Suprapubic skin (tissue), 4 donors: ENCODE measurements at regions not wholly inside any gene's neighbourhood (a gene's known extent, or its start where the extent isn't known, plus 50 kb on each side); places are given as distances from the start of the nearest gene placed in this dataset.

Experiments used
- DNase-seq, 2 donors: peaks; one replicate each; pipeline ENCODE4 v3.0.0-alpha.2; 2019; ENCODE audit warnings: low spot score in 2 of 2
- H3K27ac ChIP-seq: fragments of 200-600 bp; sonication (generic); one replicate; pipeline ENCODE4 v1.5.1; 2019
- H3K27me3 ChIP-seq: fragments of 200-600 bp; sonication (generic); one replicate; pipeline ENCODE4 v1.5.1; 2019
- H3K36me3 ChIP-seq: fragments of 200-600 bp; sonication (generic); one replicate; pipeline ENCODE4 v1.5.1; 2019
- H3K4me1 ChIP-seq: fragments of 200-600 bp; sonication (generic); one replicate; pipeline ENCODE4 v1.5.1; 2019
- H3K4me3 ChIP-seq: fragments of 200-600 bp; sonication (generic); one replicate; pipeline ENCODE4 v1.5.1; 2019; ENCODE audit warnings: mild to moderate bottlenecking
- H3K9me3 ChIP-seq: fragments of 200-600 bp; sonication (generic); one replicate; pipeline ENCODE4 v1.5.1; 2019
- CTCF ChIP-seq, 2 donors: fragments of 200-600 bp in 1 of 2; fragments of 450-650 bp in 1 of 2; sonication (generic) in 1 of 2; IDR thresholded peaks; one replicate each; pipeline ENCODE4 v1.5.1; 2016 to 2019; ENCODE audit warnings: antibody characterized with exemption in 2 of 2, mild to moderate bottlenecking in 1 of 2, moderate library complexity in 1 of 2
- EP300 ChIP-seq: sonication (generic); formaldehyde crosslinking; IDR thresholded peaks from one replicate; pipeline ENCODE4 v1.6.1; 2017; ENCODE audit warnings: antibody characterized with exemption
- POLR2A ChIP-seq, 2 donors: fragments of 450-650 bp; IDR thresholded peaks; one replicate each; pipeline ENCODE4 v1.6.1; 2017; ENCODE audit warnings: antibody characterized with exemption in 2 of 2, mild to moderate bottlenecking in 2 of 2, moderate library complexity in 2 of 2
- POLR2AphosphoS5 ChIP-seq, 3 donors: sonication (generic); formaldehyde crosslinking; IDR thresholded peaks; one replicate each; pipeline ENCODE4 v1.6.1; 2017; ENCODE audit warnings: antibody characterized with exemption in 3 of 3
- WGBS: methylation state at CpG from one replicate; pipeline ENCODE4 v1.1.5; 2018; 5-methylcytosine and 5-hydroxymethylcytosine counted together

GRCh38 chr3:99575683-99576082 is 62.7 kb upstream of the COL8A1 start:
- WGBS, result 84% methylated on average over 2 of the region's 2 CpGs
- Histone ChIP-seq H3K4me3 (no peak overlapping the region), H3K27ac (no peak overlapping the region), H3K4me1 (no peaks in the 10 kb centered on the region), H3K36me3 (no peaks in the 10 kb centered on the region), H3K9me3 (no peaks in the 10 kb centered on the region), H3K27me3 (no peaks in the 10 kb centered on the region)
- DNase-seq, result no peak
- TF ChIP-seq CTCF (IDR thresholded peaks at IDR 0.05), result no peak
- TF ChIP-seq EP300, result no peak
- TF ChIP-seq POLR2A (IDR thresholded peaks at IDR 0.05), result no peak
- TF ChIP-seq POLR2AphosphoS5 (IDR thresholded peaks at IDR 0.05), result no peak

GRCh38 chr3:99570061-99570460 is 68.3 kb upstream of the COL8A1 start:
- Histone ChIP-seq H3K27me3 (no peaks in the 10 kb centered on the region), H3K36me3 (no peaks in the 10 kb centered on the region), H3K27ac (no peak overlapping the region), H3K4me1 (peaks cover 4% of the 10 kb centered on the region), H3K4me3 (no peak overlapping the region), H3K9me3 (no peaks in the 10 kb centered on the region)
- TF ChIP-seq POLR2A (IDR thresholded peaks at IDR 0.05) (no peak), EP300 (no peak), CTCF (IDR thresholded peaks at IDR 0.05) (no peak), POLR2AphosphoS5 (IDR thresholded peaks at IDR 0.05) (no peak)
- 61% methylated on average over 1 of the region's 1 CpG for WGBS
- DNase-seq, result no peak

- H3K36me3 ChIP-seq, result no peaks in the 10 kb centered on the region
- H3K27me3 ChIP-seq, result no peaks in the 10 kb centered on the region
- no peak overlapping the region for H3K27ac ChIP-seq
- H3K4me3 ChIP-seq, result no peak overlapping the region
- TF ChIP-seq POLR2AphosphoS5 (IDR thresholded peaks at IDR 0.05), result no peak
- no peak for TF ChIP-seq EP300
- TF ChIP-seq CTCF (IDR thresholded peaks at IDR 0.05), result no peak
- no peak for TF ChIP-seq POLR2A (IDR thresholded peaks at IDR 0.05)
- 31% methylated on average over 1 of the region's 1 CpG for WGBS
- DNase-seq, result no peak
- H3K9me3 ChIP-seq, result no peaks in the 10 kb centered on the region
- H3K4me1 ChIP-seq, result peaks cover 4% of the 10 kb centered on the region
Measured at GRCh38 chr3:99568663-99569335, 69.6 kb upstream of the COL8A1 start.

GRCh38 chr3:99565331-99565730 is 73.1 kb upstream of the COL8A1 start:
- Histone ChIP-seq H3K9me3 (no peaks in the 10 kb centered on the region), H3K27ac (no peak overlapping the region), H3K27me3 (no peaks in the 10 kb centered on the region), H3K4me1 (peaks cover 4% of the 10 kb centered on the region), H3K4me3 (no peak overlapping the region), H3K36me3 (no peaks in the 10 kb centered on the region)
- 51% methylated on average over 3 of the region's 3 CpGs for WGBS
- TF ChIP-seq POLR2AphosphoS5 (IDR thresholded peaks at IDR 0.05), result no peak
- no peak for TF ChIP-seq CTCF (IDR thresholded peaks at IDR 0.05)
- no peak for TF ChIP-seq POLR2A (IDR thresholded peaks at IDR 0.05)
- TF ChIP-seq EP300, result no peak
- DNase-seq, result no peak

GRCh38 chr3:99562990-99563607 is 75.3 kb upstream of the COL8A1 start:
- H3K27ac ChIP-seq, result no peak overlapping the region
- no peaks in the 10 kb centered on the region for H3K9me3 ChIP-seq
- WGBS, result 56% methylated on average over 1 of the region's 1 CpG
- no peaks in the 10 kb centered on the region for H3K27me3 ChIP-seq
- no peaks in the 10 kb centered on the region for H3K36me3 ChIP-seq
- DNase-seq, result no peak
- TF ChIP-seq POLR2AphosphoS5 (IDR thresholded peaks at IDR 0.05), result no peak
- no peak for TF ChIP-seq CTCF (IDR thresholded peaks at IDR 0.05)
- TF ChIP-seq POLR2A (IDR thresholded peaks at IDR 0.05), result no peak
- no peak for TF ChIP-seq EP300
- no peaks in the 10 kb centered on the region for H3K4me1 ChIP-seq
- H3K4me3 ChIP-seq, result no peak overlapping the region
